ENCODE measurements at regions not wholly inside any gene's neighbourhood (a gene's known extent, or its start where the extent isn't known, plus 50 kb on each side); places are given as distances from the start of the nearest gene placed in this dataset.
"Not testable (repeated sequence)": the region's sequence is repeated elsewhere in the genome, so short reads cannot be mapped to it uniquely, and the experiment has no call there.

GRCh38 chr2:129369437-129369836 is 610.0 kb upstream of the RAB6C start:
- no peak for DNase-seq

- DNase-seq = no peak
Observed at GRCh38 chr2:129374452-129374851, 605.0 kb upstream of the RAB6C start.

- no peak for DNase-seq
Observed at GRCh38 chr2:129375632-129376425, 603.6 kb upstream of the RAB6C start.

- DNase-seq = no peak
Observed at GRCh38 chr2:129376426-129377077, 602.9 kb upstream of the RAB6C start.

- no peak for DNase-seq
Observed at GRCh38 chr2:129377078-129377469, 602.4 kb upstream of the RAB6C start.

GRCh38 chr2:129378186-129378585 is 601.3 kb upstream of the RAB6C start:
- no peak for DNase-seq

- no peak for DNase-seq
Observed at GRCh38 chr2:129379411-129379810, 600.1 kb upstream of the RAB6C start.

- DNase-seq = no peak
Observed at GRCh38 chr2:129381789-129382188, 597.7 kb upstream of the RAB6C start.

GRCh38 chr2:129388870-129389269 is 590.6 kb upstream of the RAB6C start:
- no peak for DNase-seq

- DNase-seq = no peak
Observed at GRCh38 chr2:129393816-129394215, 585.6 kb upstream of the RAB6C start.

- no peak for DNase-seq
Observed at GRCh38 chr2:129396980-129397599, 582.4 kb upstream of the RAB6C start.

GRCh38 chr2:129400826-129401225 is 578.6 kb upstream of the RAB6C start:
- no peak for DNase-seq

- DNase-seq = no peak
Observed at GRCh38 chr2:129402076-129402475, 577.4 kb upstream of the RAB6C start.

GRCh38 chr2:129404000-129404685 is 575.3 kb upstream of the RAB6C start:
- no peak for DNase-seq

GRCh38 chr2:129408570-129408969 is 570.9 kb upstream of the RAB6C start:
- no peak for DNase-seq

- DNase-seq = not testable (repeated sequence)
Observed at GRCh38 chr2:129417041-129417440, 562.4 kb upstream of the RAB6C start.

GRCh38 chr2:129422028-129422427 is 557.4 kb upstream of the RAB6C start:
- no peak for DNase-seq

- DNase-seq = no peak
Observed at GRCh38 chr2:129428086-129428660, 551.3 kb upstream of the RAB6C start.

- no peak for DNase-seq
Observed at GRCh38 chr2:129430911-129431310, 548.6 kb upstream of the RAB6C start.

GRCh38 chr2:129431881-129432280 is 547.6 kb upstream of the RAB6C start:
- DNase-seq = no peak

GRCh38 chr2:129436809-129437208 is 542.7 kb upstream of the RAB6C start:
- DNase-seq = no peak

GRCh38 chr2:129437725-129438124 is 541.7 kb upstream of the RAB6C start:
- no peak for DNase-seq

- DNase-seq = no peak
Observed at GRCh38 chr2:129438501-129439057, 540.9 kb upstream of the RAB6C start.

Measured in NCI-H1417 treated with DMSO at 0.1 percent for 48 hours (cell line).